ENCODE measurements at regions not wholly inside any gene's neighbourhood (a gene's known extent, or its start where the extent isn't known, plus 50 kb on each side); places are given as distances from the start of the nearest gene placed in this dataset.
"Not testable (repeated sequence)": the region's sequence is repeated elsewhere in the genome, so short reads cannot be mapped to it uniquely, and the experiment has no call there.

DNA sequence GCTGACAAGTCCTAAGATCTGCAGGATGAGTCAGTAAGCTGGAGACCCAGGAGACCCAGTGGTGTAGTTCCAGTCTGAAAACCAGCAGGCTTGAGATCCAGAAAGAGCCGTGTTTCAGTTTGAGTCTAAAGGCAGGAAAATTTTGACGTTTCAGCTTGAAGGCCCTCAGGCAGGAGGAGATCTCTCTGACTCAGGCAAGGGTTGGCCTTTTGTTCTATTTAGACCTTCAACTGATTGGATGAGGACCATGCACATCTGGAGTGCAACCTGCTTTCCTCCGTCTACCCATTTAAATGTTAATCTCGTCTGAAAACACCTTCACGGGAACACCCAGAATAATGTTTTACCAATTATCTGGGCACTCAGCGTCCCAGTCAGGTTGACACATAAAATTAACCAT is 69.5 kb downstream of the NPIPA7 start:
- not testable (repeated sequence) for DNase-seq (ENCODE audit: low read depth in 2 of 2)

DNA sequence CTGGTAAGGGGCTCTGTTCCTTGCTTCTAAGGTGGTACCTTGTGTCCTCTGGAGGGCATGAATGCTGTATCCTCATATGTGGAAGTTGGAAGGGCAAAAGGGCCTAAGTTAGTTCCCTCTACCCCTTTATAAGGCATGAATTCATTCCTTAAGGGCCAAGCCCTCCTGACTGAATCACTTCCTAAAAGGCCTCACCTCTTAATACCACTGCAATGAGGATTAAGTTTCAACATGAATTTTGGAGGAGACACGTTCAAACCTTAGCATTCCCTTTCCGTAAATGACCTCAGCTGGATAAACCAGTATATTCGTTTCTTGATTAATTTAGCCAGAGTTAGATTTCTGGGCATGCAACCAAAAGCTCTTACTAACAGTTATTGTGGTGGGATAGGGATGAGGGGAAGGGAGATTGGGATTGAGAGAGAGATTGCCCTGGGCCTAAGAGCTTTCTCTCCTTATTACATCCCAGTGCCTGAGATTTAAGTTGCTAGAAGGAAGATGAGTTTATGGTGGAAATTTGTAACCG is 70.8 kb downstream of the NPIPA7 start:
- not testable (repeated sequence) for DNase-seq (ENCODE audit: low read depth in 2 of 2)

GRCh38 chr16:16451721-16452410 is 72.9 kb downstream of the NPIPA7 start:
- DNase-seq (ENCODE audit: low read depth in 2 of 2), result not testable (repeated sequence)

GRCh38 chr16:16458579-16458978 is 79.6 kb downstream of the NPIPA7 start:
- DNase-seq (ENCODE audit: low read depth in 2 of 2), result not testable (repeated sequence)

DNA sequence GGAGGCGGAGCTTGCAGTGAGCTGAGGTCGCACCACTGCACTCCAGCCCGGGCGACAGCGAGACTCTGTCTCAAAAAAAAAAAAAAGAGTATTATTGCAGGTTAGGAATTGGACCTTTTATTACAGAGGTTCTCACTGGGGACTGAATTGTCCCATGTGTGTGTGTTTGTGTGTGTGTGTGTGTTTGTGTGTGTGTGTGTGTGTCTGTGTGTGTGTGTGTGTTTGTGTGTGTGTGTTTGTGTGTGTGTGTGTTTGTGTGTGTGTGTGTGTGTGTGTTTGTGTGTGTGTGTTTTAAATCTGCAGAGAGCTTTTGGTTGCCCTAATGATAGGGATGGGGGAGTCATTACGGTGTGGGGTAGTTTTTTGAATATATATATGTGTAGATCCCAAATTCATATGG is 84.9 kb downstream of the NPIPA7 start:
- DNase-seq (ENCODE audit: low read depth in 2 of 2), result not testable (repeated sequence)

- not testable (repeated sequence) for DNase-seq (ENCODE audit: low read depth in 2 of 2)
Observed at GRCh38 chr16:16488919-16489318, 110.0 kb downstream of the NPIPA7 start.

DNA sequence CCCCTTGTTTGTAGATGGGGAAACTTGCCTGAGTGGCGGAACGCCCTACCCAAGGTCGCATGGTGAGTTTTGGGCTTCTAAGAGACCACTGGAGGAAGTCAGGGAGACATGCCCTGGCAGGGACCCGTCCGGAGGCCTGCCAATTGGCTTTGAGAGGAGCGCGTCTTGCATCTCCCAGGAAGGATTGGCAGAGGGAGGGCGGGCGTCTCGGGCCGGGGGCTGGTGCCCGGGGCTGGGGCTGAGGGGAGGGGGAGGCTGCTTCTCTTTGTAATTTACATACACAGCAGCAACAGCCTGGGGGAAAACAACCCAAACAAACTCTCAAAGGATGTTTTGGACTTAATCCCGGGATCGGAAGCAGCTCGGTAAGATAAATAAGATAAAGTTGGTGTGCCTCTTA is 110.5 kb downstream of the NPIPA7 start:
- DNase-seq (ENCODE audit: low read depth in 2 of 2), result not testable (repeated sequence)

- not testable (repeated sequence) for DNase-seq (ENCODE audit: low read depth in 2 of 2)
Observed at GRCh38 chr16:16494114-16494513, 115.2 kb downstream of the NPIPA7 start.

DNA sequence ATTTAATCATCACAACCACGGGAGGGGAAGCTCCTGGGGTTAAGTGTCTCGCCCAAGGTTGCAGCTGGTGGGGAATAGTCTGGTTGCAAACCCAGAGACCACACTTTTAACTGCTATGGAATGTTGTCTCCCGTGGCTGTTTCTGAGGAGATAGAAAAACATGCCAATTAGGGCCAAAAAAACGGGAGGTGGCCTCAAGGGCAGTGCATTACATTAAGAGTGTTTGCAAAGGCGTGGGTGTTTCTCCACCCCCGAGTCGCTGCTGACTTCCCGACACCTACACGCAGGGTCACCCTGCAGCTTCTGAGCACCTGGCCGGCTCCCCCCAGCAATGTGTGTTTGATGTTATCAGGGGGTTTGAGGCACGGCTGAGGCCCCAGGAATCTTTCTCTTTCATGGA is 116.1 kb downstream of the NPIPA7 start:
- DNase-seq (ENCODE audit: low read depth in 2 of 2), result not testable (repeated sequence)

DNA sequence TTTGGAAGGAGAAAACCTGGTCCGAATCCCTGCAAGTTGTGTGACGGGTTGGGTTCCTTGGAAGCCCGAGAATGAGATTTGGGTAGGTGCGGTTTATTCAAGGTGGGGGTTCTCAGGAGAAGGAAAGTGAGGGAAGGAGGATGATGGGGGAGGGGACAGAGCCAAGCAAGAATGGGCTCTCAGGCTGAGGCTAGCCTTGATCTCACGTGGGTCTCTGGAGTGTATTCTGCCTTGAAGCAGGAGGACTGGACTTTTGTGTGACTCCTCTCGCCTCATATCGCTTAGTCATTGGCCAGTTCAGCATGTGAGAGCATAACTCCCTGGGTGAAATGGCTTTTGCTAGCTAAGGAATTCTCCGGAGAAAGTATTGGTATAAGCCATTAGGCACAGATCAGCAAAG is 120.9 kb downstream of the NPIPA7 start:
- DNase-seq (ENCODE audit: low read depth in 2 of 2), result not testable (repeated sequence)

DNA sequence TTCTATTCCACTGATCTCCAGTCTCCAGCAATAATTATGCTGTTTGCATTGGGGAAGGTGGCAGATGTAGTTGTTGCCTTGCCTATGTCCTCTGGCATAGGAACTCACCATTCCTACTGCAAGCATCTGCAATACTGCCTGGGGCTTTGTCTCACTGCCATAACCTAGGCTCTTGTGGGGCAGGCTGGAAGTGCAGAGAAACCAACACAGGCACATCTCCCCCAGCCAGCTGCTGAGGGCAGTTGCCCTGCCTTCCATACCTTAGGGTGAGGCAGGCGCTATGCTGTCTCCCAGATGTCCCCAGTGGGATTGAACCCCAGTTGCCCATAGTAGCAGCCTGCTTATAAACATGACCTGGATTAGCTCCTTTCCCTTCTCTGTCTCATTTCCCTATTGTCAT is 128.1 kb downstream of the NPIPA7 start:
- not testable (repeated sequence) for DNase-seq (ENCODE audit: low read depth in 2 of 2)

GRCh38 chr16:16508344-16508743 is 129.4 kb downstream of the NPIPA7 start:
- DNase-seq (ENCODE audit: low read depth in 2 of 2), result not testable (repeated sequence)

- DNase-seq (ENCODE audit: low read depth in 2 of 2), result not testable (repeated sequence)
Observed at GRCh38 chr16:16519395-16519794, 140.5 kb downstream of the NPIPA7 start.

- DNase-seq (ENCODE audit: low read depth in 2 of 2), result not testable (repeated sequence)
Observed at GRCh38 chr16:16521239-16522002, 142.5 kb downstream of the NPIPA7 start.

DNA sequence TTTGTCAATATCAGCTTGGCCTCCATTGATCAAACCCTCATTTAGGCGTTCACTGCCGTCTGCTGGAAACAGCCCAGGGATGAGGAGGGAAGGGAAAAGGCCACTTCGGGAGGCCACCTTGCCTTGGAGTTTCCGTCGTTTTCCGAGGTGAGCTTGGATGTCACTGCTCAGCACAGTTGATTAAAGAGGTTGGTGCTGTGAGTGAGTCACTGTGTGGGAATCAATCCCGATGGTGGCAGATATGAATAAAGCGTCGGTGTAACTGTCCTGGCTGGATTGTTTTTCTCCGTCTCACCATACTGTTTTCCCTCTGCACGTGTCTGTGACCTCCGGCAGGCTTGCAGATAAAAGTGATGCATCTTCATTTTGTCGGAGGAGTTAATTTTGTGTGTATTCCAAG is 148.1 kb downstream of the NPIPA7 start:
- DNase-seq (ENCODE audit: low read depth in 2 of 2), result not testable (repeated sequence)

DNA sequence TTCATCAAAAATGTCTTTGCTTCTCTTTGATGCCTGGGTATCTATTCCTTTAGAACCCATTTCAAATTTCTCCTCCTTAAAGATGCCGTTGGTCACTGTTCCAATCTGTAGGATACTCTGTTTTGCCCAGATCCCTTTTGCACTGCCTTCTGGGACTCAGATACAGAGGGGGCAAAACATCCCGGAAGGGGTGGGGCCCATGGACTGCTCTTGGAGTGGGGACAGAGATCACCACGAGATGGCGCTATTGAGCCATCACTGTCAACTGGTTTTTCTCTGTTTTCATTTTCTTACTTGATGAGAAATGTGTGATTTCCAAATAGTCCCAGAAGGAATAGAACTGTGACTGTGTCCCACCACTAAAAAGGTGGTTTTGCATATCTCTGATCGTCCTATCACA is 151.8 kb downstream of the NPIPA7 start:
- not testable (repeated sequence) for DNase-seq (ENCODE audit: low read depth in 2 of 2)

- DNase-seq (ENCODE audit: low read depth in 2 of 2), result not testable (repeated sequence)
Observed at GRCh38 chr16:16535565-16535964, 156.6 kb downstream of the NPIPA7 start.

DNA sequence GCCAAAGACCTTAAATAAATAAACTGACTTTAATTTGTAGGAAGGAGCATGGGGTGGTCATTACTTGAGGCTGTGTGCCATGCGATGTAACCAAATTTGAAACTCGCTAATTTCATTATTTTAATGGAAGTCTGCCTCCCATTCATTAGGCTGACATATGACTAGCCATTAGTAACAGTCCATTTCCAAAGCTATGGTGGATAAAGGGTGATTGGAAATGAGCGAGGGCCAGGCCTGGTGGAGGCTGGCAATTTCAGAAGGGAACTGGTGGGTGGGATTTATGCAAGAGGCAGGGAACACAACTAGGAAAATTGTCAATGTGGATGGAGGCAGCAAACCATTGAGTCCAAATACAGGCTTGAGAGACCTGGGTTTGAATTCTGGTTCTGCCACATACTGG is 157.2 kb downstream of the NPIPA7 start:
- DNase-seq (ENCODE audit: low read depth in 2 of 2), result not testable (repeated sequence)

DNA sequence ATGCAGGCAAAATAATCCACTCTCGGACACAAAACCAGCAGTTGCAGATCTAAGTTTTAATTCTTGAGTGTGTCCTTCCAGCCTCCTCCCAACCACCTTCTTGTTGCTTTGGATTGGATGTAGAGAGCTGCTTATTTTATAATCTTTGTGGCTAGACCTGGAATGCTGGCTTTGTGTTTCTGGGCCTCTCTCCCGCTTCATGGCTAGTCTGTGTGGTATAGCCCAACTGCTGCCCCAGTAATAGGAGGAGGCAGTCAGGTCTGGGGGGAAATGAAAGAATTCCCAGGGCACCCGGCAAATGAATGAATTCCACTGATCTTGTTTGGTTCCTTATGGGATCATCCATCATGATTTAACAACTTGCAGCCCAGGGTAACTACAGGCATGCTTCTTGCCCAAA is 170.8 kb downstream of the NPIPA7 start:
- not testable (repeated sequence) for DNase-seq (ENCODE audit: low read depth in 2 of 2)

GRCh38 chr16:16550824-16551223 is 171.9 kb downstream of the NPIPA7 start:
- not testable (repeated sequence) for DNase-seq (ENCODE audit: low read depth in 2 of 2)

GRCh38 chr16:16552819-16553340 is 173.9 kb downstream of the NPIPA7 start:
- not testable (repeated sequence) for DNase-seq (ENCODE audit: low read depth in 2 of 2)

- DNase-seq (ENCODE audit: low read depth in 2 of 2), result not testable (repeated sequence)
Observed at GRCh38 chr16:16559179-16559740, 180.3 kb downstream of the NPIPA7 start.
